ENCODE measurements at regions not wholly inside any gene's neighbourhood (a gene's known extent, or its start where the extent isn't known, plus 50 kb on each side); places are given as distances from the start of the nearest gene placed in this dataset.

DNA sequence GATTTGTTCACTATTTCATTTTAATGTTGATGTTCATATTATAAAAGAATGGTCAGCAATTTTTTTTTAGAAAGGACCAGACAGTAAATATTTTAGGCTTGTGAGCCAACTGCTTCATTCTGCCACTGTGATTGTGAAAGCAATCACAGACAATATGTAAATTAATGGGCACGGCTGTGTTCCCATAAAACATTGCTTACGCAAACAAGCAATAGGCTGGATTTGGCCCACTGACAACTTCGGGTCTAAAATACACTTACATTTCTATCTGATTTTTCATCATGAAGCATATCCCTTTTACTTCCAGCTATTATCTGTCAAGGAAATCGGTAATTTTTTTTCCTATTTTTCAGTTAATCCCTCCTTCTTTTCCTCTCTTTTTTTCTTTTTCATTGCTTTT is 182.2 kb upstream of the CDH2 start:
- Histone ChIP-seq H3K9ac (ENCODE audit: control insufficient read depth, insufficient read depth, low read length) (no peak overlapping the region), H3K4me3 (no peak overlapping the region), H3K4me1 (ENCODE audit: control insufficient read depth, insufficient read depth, low read length) (no peaks in the 10 kb centered on the region), H2AFZ (ENCODE audit: control insufficient read depth, low read depth, low read length) (no peak overlapping the region), H3K4me2 (ENCODE audit: control insufficient read depth, insufficient read depth) (no peak overlapping the region), H3K36me3 (ENCODE audit: control insufficient read depth in 2 of 2, insufficient read depth in 2 of 2, low read length in 1 of 2) (no peaks in the 10 kb centered on the region), H3K27ac (ENCODE audit: control insufficient read depth, insufficient read depth) (no peak overlapping the region), H3K79me2 (ENCODE audit: control insufficient read depth, insufficient read depth, low read length) (no peaks in the 10 kb centered on the region), H3K9me3 (replicated peaks; ENCODE audit: control insufficient read depth, insufficient read depth, low read length) (no peaks in the 10 kb centered on the region), H4K20me1 (ENCODE audit: control insufficient read depth, insufficient read depth) (no peaks in the 10 kb centered on the region), H3K27me3 (replicated peaks in 1 of 2; ENCODE audit: control insufficient read depth in 2 of 2, insufficient read depth in 2 of 2, low read length in 1 of 2) (no peaks in the 10 kb centered on the region)
- intact Hi-C loops (cut with micrococcal nuclease; ENCODE audit: unreplicated experiment) (no loop called here), in situ Hi-C loops (cut with MboI) (no loop called here)
- FAIRE-seq = no peak
- no peak for ATAC-seq
- RAD21 ChIA-PET (ENCODE audit: unreplicated experiment) = no interaction called here
- CTCF ChIA-PET = no interaction called here
- TF ChIP-seq ZNF24 (IDR thresholded peaks at IDR 0.05) (no peak), STAT1 (conservative IDR thresholded peaks at IDR 0.05) (no peak), ESRRA (IDR thresholded peaks at IDR 0.05; ENCODE audit: low read length) (no peak), SMAD5 (IDR thresholded peaks at IDR 0.05; ENCODE audit: low read depth) (no peak), ZNF207 (IDR thresholded peaks at IDR 0.05; ENCODE audit: borderline replicate concordance) (no peak), KLF5 (IDR thresholded peaks at IDR 0.05; ENCODE audit: partially characterized antibody) (no peak), HDAC2 (IDR thresholded peaks at IDR 0.05) (no peak), RFX5 (IDR thresholded peaks at IDR 0.05; ENCODE audit: low read depth, low read length) (no peak), NBN (IDR thresholded peaks at IDR 0.05) (no peak), SREBF1 (IDR thresholded peaks at IDR 0.05; ENCODE audit: low read length) (no peak), BCL11A (IDR thresholded peaks at IDR 0.05; ENCODE audit: low read depth, low read length) (no peak), NR2C2 (IDR thresholded peaks at IDR 0.05; ENCODE audit: borderline replicate concordance, control insufficient read depth, insufficient read length, low read depth) (no peak), TCF12 (IDR thresholded peaks at IDR 0.05; ENCODE audit: low read depth, low read length) (no peak), MXI1 (IDR thresholded peaks at IDR 0.05; ENCODE audit: low read depth, low read length) (no peak), ZNF274 (IDR thresholded peaks at IDR 0.05; ENCODE audit: insufficient read depth, insufficient read length) (no peak), NFIC (IDR thresholded peaks at IDR 0.05; ENCODE audit: low read depth, low read length) (no peak)
- TF ChIP-seq, protein P1, sequence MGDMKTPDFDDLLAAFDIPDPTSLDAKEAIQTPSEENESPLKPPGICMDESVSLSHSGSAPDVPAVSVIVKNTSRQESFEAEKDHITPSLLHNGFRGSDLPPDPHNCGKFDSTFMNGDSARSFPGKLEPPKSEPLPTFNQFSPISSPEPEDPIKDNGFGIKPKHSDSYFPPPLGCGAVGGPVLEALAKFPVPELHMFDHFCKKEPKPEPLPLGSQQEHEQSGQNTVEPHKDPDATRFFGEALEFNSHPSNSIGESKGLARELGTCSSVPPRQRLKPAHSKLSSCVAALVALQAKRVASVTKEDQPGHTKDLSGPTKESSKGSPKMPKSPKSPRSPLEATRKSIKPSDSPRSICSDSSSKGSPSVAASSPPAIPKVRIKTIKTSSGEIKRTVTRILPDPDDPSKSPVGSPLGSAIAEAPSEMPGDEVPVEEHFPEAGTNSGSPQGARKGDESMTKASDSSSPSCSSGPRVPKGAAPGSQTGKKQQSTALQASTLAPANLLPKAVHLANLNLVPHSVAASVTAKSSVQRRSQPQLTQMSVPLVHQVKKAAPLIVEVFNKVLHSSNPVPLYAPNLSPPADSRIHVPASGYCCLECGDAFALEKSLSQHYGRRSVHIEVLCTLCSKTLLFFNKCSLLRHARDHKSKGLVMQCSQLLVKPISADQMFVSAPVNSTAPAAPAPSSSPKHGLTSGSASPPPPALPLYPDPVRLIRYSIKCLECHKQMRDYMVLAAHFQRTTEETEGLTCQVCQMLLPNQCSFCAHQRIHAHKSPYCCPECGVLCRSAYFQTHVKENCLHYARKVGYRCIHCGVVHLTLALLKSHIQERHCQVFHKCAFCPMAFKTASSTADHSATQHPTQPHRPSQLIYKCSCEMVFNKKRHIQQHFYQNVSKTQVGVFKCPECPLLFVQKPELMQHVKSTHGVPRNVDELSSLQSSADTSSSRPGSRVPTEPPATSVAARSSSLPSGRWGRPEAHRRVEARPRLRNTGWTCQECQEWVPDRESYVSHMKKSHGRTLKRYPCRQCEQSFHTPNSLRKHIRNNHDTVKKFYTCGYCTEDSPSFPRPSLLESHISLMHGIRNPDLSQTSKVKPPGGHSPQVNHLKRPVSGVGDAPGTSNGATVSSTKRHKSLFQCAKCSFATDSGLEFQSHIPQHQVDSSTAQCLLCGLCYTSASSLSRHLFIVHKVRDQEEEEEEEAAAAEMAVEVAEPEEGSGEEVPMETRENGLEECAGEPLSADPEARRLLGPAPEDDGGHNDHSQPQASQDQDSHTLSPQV (IDR thresholded peaks at IDR 0.05) = no peak
- TF ChIP-seq, protein P2, sequence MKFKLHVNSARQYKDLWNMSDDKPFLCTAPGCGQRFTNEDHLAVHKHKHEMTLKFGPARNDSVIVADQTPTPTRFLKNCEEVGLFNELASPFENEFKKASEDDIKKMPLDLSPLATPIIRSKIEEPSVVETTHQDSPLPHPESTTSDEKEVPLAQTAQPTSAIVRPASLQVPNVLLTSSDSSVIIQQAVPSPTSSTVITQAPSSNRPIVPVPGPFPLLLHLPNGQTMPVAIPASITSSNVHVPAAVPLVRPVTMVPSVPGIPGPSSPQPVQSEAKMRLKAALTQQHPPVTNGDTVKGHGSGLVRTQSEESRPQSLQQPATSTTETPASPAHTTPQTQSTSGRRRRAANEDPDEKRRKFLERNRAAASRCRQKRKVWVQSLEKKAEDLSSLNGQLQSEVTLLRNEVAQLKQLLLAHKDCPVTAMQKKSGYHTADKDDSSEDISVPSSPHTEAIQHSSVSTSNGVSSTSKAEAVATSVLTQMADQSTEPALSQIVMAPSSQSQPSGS (IDR thresholded peaks at IDR 0.05; ENCODE audit: low read length) = no peak
- TF ChIP-seq, protein P3, sequence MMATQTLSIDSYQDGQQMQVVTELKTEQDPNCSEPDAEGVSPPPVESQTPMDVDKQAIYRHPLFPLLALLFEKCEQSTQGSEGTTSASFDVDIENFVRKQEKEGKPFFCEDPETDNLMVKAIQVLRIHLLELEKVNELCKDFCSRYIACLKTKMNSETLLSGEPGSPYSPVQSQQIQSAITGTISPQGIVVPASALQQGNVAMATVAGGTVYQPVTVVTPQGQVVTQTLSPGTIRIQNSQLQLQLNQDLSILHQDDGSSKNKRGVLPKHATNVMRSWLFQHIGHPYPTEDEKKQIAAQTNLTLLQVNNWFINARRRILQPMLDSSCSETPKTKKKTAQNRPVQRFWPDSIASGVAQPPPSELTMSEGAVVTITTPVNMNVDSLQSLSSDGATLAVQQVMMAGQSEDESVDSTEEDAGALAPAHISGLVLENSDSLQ (IDR thresholded peaks at IDR 0.05) = no peak
- SMC1A ChIA-PET (ENCODE audit: uncharacterized antibody, unreplicated experiment) = no interaction called here
- POLR2A ChIA-PET = no interaction called here
- 55% methylated on average over 4 of the region's 4 CpGs for WGBS (ENCODE audit: insufficient coverage, insufficient replicate concordance, low lambda C conversion rate, missing lambda C conversion rate)
- no peak for DNase-seq (ENCODE audit: low read depth, low spot score)
- no TSS peak for BruUV-seq (replicated peaks)
